ENCODE measurements at regions not wholly inside any gene's neighbourhood (a gene's known extent, or its start where the extent isn't known, plus 50 kb on each side); places are given as distances from the start of the nearest gene placed in this dataset.
"Not testable (repeated sequence)": the region's sequence is repeated elsewhere in the genome, so short reads cannot be mapped to it uniquely, and the experiment has no call there.

DNA sequence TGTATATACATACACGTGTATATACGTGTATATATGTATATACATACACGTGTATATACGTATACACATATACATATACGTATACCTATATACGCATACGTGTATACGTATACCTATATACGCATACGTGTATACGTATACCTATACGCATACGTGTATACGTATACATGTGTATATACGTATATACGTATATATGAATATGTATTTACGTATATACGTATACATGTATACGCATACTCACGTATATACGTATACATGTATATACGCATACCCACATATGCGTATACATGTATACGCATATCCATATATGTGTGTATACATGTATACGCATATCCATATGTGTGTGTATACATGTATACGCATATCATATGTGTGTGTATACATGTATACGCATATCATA is 487.8 kb upstream of the TMEFF2 start:
- POLR2A ChIA-PET; intact Hi-C loops (cut with micrococcal nuclease; ENCODE audit: unreplicated experiment); SMC1A ChIA-PET (ENCODE audit: uncharacterized antibody, unreplicated experiment); H3K9ac ChIP-seq (ENCODE audit: control insufficient read depth, insufficient read depth, low read length); H3K27me3 ChIP-seq (replicated peaks in 1 of 2; ENCODE audit: control insufficient read depth in 2 of 2, insufficient read depth in 2 of 2, low read length in 1 of 2); H3K4me1 ChIP-seq (ENCODE audit: control insufficient read depth, insufficient read depth, low read length); RAD21 ChIA-PET (ENCODE audit: unreplicated experiment); H4K20me1 ChIP-seq (ENCODE audit: control insufficient read depth, insufficient read depth); H3K9me3 ChIP-seq (replicated peaks; ENCODE audit: control insufficient read depth, insufficient read depth, low read length); FAIRE-seq; H3K4me2 ChIP-seq (ENCODE audit: control insufficient read depth, insufficient read depth); DNase-seq (ENCODE audit: low read depth, low spot score); CTCF ChIA-PET; BruUV-seq (replicated peaks); ATAC-seq; H3K36me3 ChIP-seq (ENCODE audit: control insufficient read depth in 2 of 2, insufficient read depth in 2 of 2, low read length in 1 of 2); in situ Hi-C loops (cut with MboI); H3K27ac ChIP-seq (ENCODE audit: control insufficient read depth, insufficient read depth); H2AFZ ChIP-seq (ENCODE audit: control insufficient read depth, low read depth, low read length); H3K4me3 ChIP-seq; H3K79me2 ChIP-seq (ENCODE audit: control insufficient read depth, insufficient read depth, low read length): not testable (repeated sequence)
- WGBS (ENCODE audit: insufficient coverage, insufficient replicate concordance, low lambda C conversion rate, missing lambda C conversion rate) = 95% methylated on average over 27 of the region's 27 CpGs

DNA sequence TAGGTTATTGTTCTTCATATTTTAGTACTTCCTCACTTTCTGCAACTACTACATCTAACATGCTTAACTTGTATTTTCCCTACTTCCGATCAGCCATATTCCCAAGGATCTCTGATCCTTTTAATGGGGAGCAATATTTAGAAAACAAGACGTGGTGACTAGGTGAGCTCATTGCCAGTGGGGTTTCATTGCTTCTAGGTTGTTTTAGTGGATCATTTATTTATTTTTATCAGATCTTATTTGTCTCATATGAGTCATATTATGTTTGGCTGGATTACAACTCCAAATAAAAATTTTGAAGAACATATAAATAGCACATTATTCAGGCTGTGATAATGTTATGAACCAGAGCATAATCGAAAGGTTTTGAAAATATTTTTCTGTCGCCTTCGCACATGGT is 480.9 kb upstream of the TMEFF2 start:
- no peaks in the 10 kb centered on the region for H3K79me2 ChIP-seq (ENCODE audit: control insufficient read depth, insufficient read depth, low read length)
- no TSS peak for BruUV-seq (replicated peaks)
- no peak overlapping the region for H2AFZ ChIP-seq (ENCODE audit: control insufficient read depth, low read depth, low read length)
- no peaks in the 10 kb centered on the region for H4K20me1 ChIP-seq (ENCODE audit: control insufficient read depth, insufficient read depth)
- no peak overlapping the region for H3K27ac ChIP-seq (ENCODE audit: control insufficient read depth, insufficient read depth)
- ChIA-PET POLR2A (no interaction called here), CTCF (interaction anchor here (0.9 kb wide), 1 partner anchor 12 kb away, joined by 4 read pairs; no protein-coding TSS in a partner anchor), SMC1A (ENCODE audit: uncharacterized antibody, unreplicated experiment) (interaction anchor here (1.2 to 1.6 kb wide), 2 partner anchors 10 to 14 kb away, joined by 3 read pairs; no protein-coding TSS in a partner anchor), RAD21 (ENCODE audit: unreplicated experiment) (no interaction called here)
- TF ChIP-seq CHD2 (IDR thresholded peaks at IDR 0.05; ENCODE audit: borderline replicate concordance, low read depth, low read length) (no peak), RBBP5 (conservative IDR thresholded peaks at IDR 0.05) (no peak), STAT1 (conservative IDR thresholded peaks at IDR 0.05) (no peak), IKZF1 (conservative IDR thresholded peaks at IDR 0.05) (no peak), ZNF622 (IDR thresholded peaks at IDR 0.05) (no peak), IKZF2 (IDR thresholded peaks at IDR 0.05) (no peak), SMAD5 (IDR thresholded peaks at IDR 0.05; ENCODE audit: low read depth) (no peak), TCF7 (IDR thresholded peaks at IDR 0.05; ENCODE audit: borderline replicate concordance) (no peak), NFYA (IDR thresholded peaks at IDR 0.05; ENCODE audit: borderline replicate concordance, low read depth, low read length) (no peak), RFX5 (IDR thresholded peaks at IDR 0.05; ENCODE audit: low read depth, low read length) (no peak), HDAC2 (IDR thresholded peaks at IDR 0.05) (no peak)
- TF ChIP-seq, protein P1, sequence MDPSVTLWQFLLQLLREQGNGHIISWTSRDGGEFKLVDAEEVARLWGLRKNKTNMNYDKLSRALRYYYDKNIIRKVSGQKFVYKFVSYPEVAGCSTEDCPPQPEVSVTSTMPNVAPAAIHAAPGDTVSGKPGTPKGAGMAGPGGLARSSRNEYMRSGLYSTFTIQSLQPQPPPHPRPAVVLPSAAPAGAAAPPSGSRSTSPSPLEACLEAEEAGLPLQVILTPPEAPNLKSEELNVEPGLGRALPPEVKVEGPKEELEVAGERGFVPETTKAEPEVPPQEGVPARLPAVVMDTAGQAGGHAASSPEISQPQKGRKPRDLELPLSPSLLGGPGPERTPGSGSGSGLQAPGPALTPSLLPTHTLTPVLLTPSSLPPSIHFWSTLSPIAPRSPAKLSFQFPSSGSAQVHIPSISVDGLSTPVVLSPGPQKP (IDR thresholded peaks at IDR 0.05; ENCODE audit: low read depth, low read length) = no peak
- TF ChIP-seq, protein P2, sequence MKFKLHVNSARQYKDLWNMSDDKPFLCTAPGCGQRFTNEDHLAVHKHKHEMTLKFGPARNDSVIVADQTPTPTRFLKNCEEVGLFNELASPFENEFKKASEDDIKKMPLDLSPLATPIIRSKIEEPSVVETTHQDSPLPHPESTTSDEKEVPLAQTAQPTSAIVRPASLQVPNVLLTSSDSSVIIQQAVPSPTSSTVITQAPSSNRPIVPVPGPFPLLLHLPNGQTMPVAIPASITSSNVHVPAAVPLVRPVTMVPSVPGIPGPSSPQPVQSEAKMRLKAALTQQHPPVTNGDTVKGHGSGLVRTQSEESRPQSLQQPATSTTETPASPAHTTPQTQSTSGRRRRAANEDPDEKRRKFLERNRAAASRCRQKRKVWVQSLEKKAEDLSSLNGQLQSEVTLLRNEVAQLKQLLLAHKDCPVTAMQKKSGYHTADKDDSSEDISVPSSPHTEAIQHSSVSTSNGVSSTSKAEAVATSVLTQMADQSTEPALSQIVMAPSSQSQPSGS (IDR thresholded peaks at IDR 0.05; ENCODE audit: low read length) = no peak
- TF ChIP-seq, protein P3, sequence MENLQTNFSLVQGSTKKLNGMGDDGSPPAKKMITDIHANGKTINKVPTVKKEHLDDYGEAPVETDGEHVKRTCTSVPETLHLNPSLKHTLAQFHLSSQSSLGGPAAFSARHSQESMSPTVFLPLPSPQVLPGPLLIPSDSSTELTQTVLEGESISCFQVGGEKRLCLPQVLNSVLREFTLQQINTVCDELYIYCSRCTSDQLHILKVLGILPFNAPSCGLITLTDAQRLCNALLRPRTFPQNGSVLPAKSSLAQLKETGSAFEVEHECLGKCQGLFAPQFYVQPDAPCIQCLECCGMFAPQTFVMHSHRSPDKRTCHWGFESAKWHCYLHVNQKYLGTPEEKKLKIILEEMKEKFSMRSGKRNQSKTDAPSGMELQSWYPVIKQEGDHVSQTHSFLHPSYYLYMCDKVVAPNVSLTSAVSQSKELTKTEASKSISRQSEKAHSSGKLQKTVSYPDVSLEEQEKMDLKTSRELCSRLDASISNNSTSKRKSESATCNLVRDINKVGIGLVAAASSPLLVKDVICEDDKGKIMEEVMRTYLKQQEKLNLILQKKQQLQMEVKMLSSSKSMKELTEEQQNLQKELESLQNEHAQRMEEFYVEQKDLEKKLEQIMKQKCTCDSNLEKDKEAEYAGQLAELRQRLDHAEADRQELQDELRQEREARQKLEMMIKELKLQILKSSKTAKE (IDR thresholded peaks at IDR 0.05; ENCODE audit: low read depth, poor library complexity, severe bottlenecking) = no peak
- no peak for ATAC-seq
- WGBS (ENCODE audit: insufficient coverage, insufficient replicate concordance, low lambda C conversion rate, missing lambda C conversion rate) = 48% methylated on average over 5 of the region's 5 CpGs
- H3K9ac ChIP-seq (ENCODE audit: control insufficient read depth, insufficient read depth, low read length) = no peak overlapping the region
- H3K27me3 ChIP-seq (replicated peaks in 1 of 2; ENCODE audit: control insufficient read depth in 2 of 2, insufficient read depth in 2 of 2, low read length in 1 of 2) = no peaks in the 10 kb centered on the region
- in situ Hi-C loops (cut with MboI) = no loop called here
- H3K36me3 ChIP-seq (ENCODE audit: control insufficient read depth in 2 of 2, insufficient read depth in 2 of 2, low read length in 1 of 2) = no peaks in the 10 kb centered on the region
- H3K9me3 ChIP-seq (replicated peaks; ENCODE audit: control insufficient read depth, insufficient read depth, low read length) = no peaks in the 10 kb centered on the region
- no peak overlapping the region for H3K4me3 ChIP-seq
- intact Hi-C loops (cut with micrococcal nuclease; ENCODE audit: unreplicated experiment) = no loop called here
- H3K4me1 ChIP-seq (ENCODE audit: control insufficient read depth, insufficient read depth, low read length) = no peaks in the 10 kb centered on the region
- no peak for FAIRE-seq
- no peak for DNase-seq (ENCODE audit: low read depth, low spot score)
- no peak overlapping the region for H3K4me2 ChIP-seq (ENCODE audit: control insufficient read depth, insufficient read depth)

Measured in GM12878 (cell line).